ENCODE measurements at regions not wholly inside any gene's neighbourhood (a gene's known extent, or its start where the extent isn't known, plus 50 kb on each side); places are given as distances from the start of the nearest gene placed in this dataset.

GRCh38 chr12:60874091-60874490 is 1278.3 kb downstream of the SLC16A7 start:
- TF ChIP-seq CTCF (conservative IDR thresholded peaks at IDR 0.05 in 1 of 2, IDR thresholded peaks at IDR 0.05 in 1 of 2; ENCODE audit: low read depth in 1 of 2, low read length in 2 of 2) (no peak), EZH2 (IDR thresholded peaks at IDR 0.05; ENCODE audit: low read length, missing control alignments) (no peak)

Measured in fibroblast of lung (primary cell).